SH-SY5Y (cell line): ENCODE measurements at regions not wholly inside any gene's neighbourhood (a gene's known extent, or its start where the extent isn't known, plus 50 kb on each side); places are given as distances from the start of the nearest gene placed in this dataset.

Experiments used
- GATA2 ChIP-seq: IDR thresholded peaks from 2 replicates; pipeline ENCODE4 v1.6.1; 2011; ENCODE audit warnings: mild to moderate bottlenecking, low read depth, low read length
- GATA3 ChIP-seq: IDR thresholded peaks from 2 replicates; pipeline ENCODE4 v1.6.1; 2011; ENCODE audit warnings: low read depth, mild to moderate bottlenecking, low read length, moderate library complexity

GRCh38 chr2:105609746-105610402, 134.8 kb upstream of the NCK2 start:
- no peak for TF ChIP-seq GATA3
- no peak for TF ChIP-seq GATA2
